ENCODE measurements at regions not wholly inside any gene's neighbourhood (a gene's known extent, or its start where the extent isn't known, plus 50 kb on each side); places are given as distances from the start of the nearest gene placed in this dataset.

GRCh38 chr10:61000769-61001730 lies 57.1 kb upstream of the RHOBTB1 start:
- DNase-seq (ENCODE audit: low spot score) = no peak

DNA sequence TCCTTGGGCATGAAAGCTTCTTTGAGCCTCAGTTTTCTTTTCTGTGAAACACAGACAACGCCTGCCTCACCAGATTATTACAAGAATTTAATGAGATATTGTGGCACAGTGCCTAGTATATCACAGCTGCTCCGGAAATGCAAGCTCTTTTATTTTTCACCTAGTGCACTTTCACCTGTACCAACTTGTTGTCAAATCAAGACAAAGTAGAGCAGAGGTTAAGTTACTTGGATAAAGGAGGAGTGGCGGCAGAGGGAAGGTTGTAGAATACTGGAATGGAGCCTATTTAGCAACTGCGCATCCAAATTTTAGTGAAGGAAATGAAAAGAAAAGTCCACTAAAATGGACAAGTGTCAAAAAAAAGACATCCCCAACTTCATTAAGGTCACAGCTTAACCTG lies 54.9 kb upstream of the RHOBTB1 start:
- DNase-seq (ENCODE audit: low spot score) = no peak

- no peak for DNase-seq (ENCODE audit: low spot score)
Measured at GRCh38 chr10:60994128-60994527, 50.1 kb upstream of the RHOBTB1 start.

All from putamen (tissue), 1 donor.